ENCODE measurements at regions not wholly inside any gene's neighbourhood (a gene's known extent, or its start where the extent isn't known, plus 50 kb on each side); places are given as distances from the start of the nearest gene placed in this dataset.

GRCh38 chr16:66141885-66142284 lies 224.6 kb upstream of the CDH5 start:
- TF ChIP-seq, protein P1, sequence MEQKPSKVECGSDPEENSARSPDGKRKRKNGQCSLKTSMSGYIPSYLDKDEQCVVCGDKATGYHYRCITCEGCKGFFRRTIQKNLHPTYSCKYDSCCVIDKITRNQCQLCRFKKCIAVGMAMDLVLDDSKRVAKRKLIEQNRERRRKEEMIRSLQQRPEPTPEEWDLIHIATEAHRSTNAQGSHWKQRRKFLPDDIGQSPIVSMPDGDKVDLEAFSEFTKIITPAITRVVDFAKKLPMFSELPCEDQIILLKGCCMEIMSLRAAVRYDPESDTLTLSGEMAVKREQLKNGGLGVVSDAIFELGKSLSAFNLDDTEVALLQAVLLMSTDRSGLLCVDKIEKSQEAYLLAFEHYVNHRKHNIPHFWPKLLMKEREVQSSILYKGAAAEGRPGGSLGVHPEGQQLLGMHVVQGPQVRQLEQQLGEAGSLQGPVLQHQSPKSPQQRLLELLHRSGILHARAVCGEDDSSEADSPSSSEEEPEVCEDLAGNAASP (CRISPR knock-in tag; IDR thresholded peaks at IDR 0.05; ENCODE audit: borderline replicate concordance) = no peak
- no peak for TF ChIP-seq ZNF274 (CRISPR knock-in tag; IDR thresholded peaks at IDR 0.05)
- TF ChIP-seq, protein P2, sequence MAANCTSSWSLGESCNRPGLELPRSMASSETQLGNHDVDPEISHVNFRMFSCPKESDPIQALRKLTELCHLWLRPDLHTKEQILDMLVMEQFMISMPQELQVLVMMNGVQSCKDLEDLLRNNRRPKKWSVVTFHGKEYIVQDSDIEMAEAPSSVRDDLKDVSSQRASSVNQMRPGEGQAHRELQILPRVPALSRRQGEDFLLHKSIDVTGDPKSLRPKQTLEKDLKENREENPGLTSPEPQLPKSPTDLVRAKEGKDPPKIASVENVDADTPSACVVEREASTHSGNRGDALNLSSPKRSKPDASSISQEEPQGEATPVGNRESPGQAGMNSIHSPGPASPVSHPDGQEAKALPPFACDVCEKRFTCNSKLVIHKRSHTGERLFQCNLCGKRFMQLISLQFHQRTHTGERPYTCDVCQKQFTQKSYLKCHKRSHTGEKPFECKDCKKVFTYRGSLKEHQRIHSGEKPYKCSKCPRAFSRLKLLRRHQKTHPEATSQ (CRISPR knock-in tag; IDR thresholded peaks at IDR 0.05; ENCODE audit: borderline replicate concordance) = no peak
- no peak for TF ChIP-seq ZNF878 (CRISPR knock-in tag; IDR thresholded peaks at IDR 0.05)
- no peak for TF ChIP-seq HDAC2 (CRISPR knock-in tag; IDR thresholded peaks at IDR 0.05)
- TF ChIP-seq EP300 (IDR thresholded peaks at IDR 0.05; ENCODE audit: low read depth in 2 of 2, low read length in 2 of 2) = no peak
- TF ChIP-seq EP300 (CRISPR knock-in tag; IDR thresholded peaks at IDR 0.05; ENCODE audit: borderline replicate concordance) = no peak
- no peak for TF ChIP-seq EZH2 (conservative IDR thresholded peaks at IDR 0.05; ENCODE audit: low read depth, low read length)
- no peak for TF ChIP-seq POLR2AphosphoS5 (IDR thresholded peaks at IDR 0.05; ENCODE audit: low read depth, low read length)
- no peak for TF ChIP-seq HDAC6 (IDR thresholded peaks at IDR 0.05; ENCODE audit: low read depth, low read length)
